Neural crest cell (in vitro differentiated cells): ENCODE measurements at regions not wholly inside any gene's neighbourhood (a gene's known extent, or its start where the extent isn't known, plus 50 kb on each side); places are given as distances from the start of the nearest gene placed in this dataset.
"Not testable (repeated sequence)": the region's sequence is repeated elsewhere in the genome, so short reads cannot be mapped to it uniquely, and the experiment has no call there.

Experiments
- DNase-seq: peaks from one replicate; pipeline ENCODE4 v3.0.0; 2021; ENCODE audit warnings: low read depth, mixed read lengths, low spot score
- H3K27ac Mint-ChIP-seq: one replicate; pipeline ENCODE4 v1.8.0; 2021; ENCODE audit warnings: mild to moderate bottlenecking, mixed read lengths; ENCODE audit not compliant: unreplicated experiment
- H3K27me3 Mint-ChIP-seq: 2 replicates; pipeline ENCODE4 v1.8.0; 2021; ENCODE audit warnings: low read depth, mild to moderate bottlenecking, mixed read lengths
- H3K36me3 Mint-ChIP-seq: 2 replicates; pipeline ENCODE4 v1.8.0; 2021; ENCODE audit warnings: low read depth, mild to moderate bottlenecking, mixed read lengths
- H3K4me1 Mint-ChIP-seq: 2 replicates; pipeline ENCODE4 v1.8.0; 2021; ENCODE audit warnings: mixed read lengths
- H3K4me3 Mint-ChIP-seq: one replicate; pipeline ENCODE4 v1.8.0; 2021; ENCODE audit warnings: mild to moderate bottlenecking, mixed read lengths
- H3K9me3 Mint-ChIP-seq: 2 replicates; pipeline ENCODE4 v1.8.0; 2021; ENCODE audit warnings: mixed read lengths
- CTCF ChIP-seq: fragments of 200-600 bp; sonication (generic); conservative IDR thresholded peaks from 2 replicates; pipeline ENCODE4 v1.5.0; 2021; ENCODE audit warnings: antibody characterized with exemption, mild to moderate bottlenecking

GRCh38 chr1:118555638-118556037, 370.6 kb upstream of the SPAG17 start:
- no peak overlapping the region for H3K4me3 Mint-ChIP-seq

GRCh38 chr1:118535901-118536300, 350.9 kb upstream of the SPAG17 start:
- Mint-ChIP-seq H3K9me3 (no peaks in the 10 kb centered on the region), H3K4me1 (no peaks in the 10 kb centered on the region), H3K27ac (no peak overlapping the region), H3K36me3 (no peaks in the 10 kb centered on the region), H3K4me3 (no peak overlapping the region), H3K27me3 (no peaks in the 10 kb centered on the region)
- no peak for TF ChIP-seq CTCF
- no peak for DNase-seq

More at GRCh38 chr1:118555638-118556037, 370.6 kb upstream of the SPAG17 start:
- TF ChIP-seq CTCF: no peak
- Mint-ChIP-seq H3K27ac (no peak overlapping the region), H3K4me1 (peaks cover 7% of the 10 kb centered on the region), H3K36me3 (peaks cover 2% of the 10 kb centered on the region), H3K27me3 (no peaks in the 10 kb centered on the region), H3K9me3 (peaks cover 9% of the 10 kb centered on the region)
- DNase-seq: no peak

GRCh38 chr1:118511922-118512321, 326.9 kb upstream of the SPAG17 start:
- H3K4me3 Mint-ChIP-seq, H3K27ac Mint-ChIP-seq, H3K27me3 Mint-ChIP-seq, DNase-seq, H3K4me1 Mint-ChIP-seq, H3K36me3 Mint-ChIP-seq: not testable (repeated sequence)
- peaks cover 10% of the 10 kb centered on the region for H3K9me3 Mint-ChIP-seq

- Mint-ChIP-seq H3K36me3 (no peaks in the 10 kb centered on the region), H3K4me3 (no peak overlapping the region), H3K4me1 (peaks cover 5% of the 10 kb centered on the region), H3K27me3 (no peaks in the 10 kb centered on the region), H3K27ac (no peak overlapping the region), H3K9me3 (no peaks in the 10 kb centered on the region)
- DNase-seq: no peak
- no peak for TF ChIP-seq CTCF
Observed at GRCh38 chr1:118504867-118505266, 319.8 kb upstream of the SPAG17 start.

GRCh38 chr1:118504221-118504644, 319.2 kb upstream of the SPAG17 start:
- H3K4me3 Mint-ChIP-seq: no peak overlapping the region
- no peaks in the 10 kb centered on the region for H3K9me3 Mint-ChIP-seq
- H3K4me1 Mint-ChIP-seq: peaks cover 5% of the 10 kb centered on the region
- no peak for TF ChIP-seq CTCF
- H3K27ac Mint-ChIP-seq: peak overlapping the region; percentile 95
- no peaks in the 10 kb centered on the region for H3K36me3 Mint-ChIP-seq
- no peaks in the 10 kb centered on the region for H3K27me3 Mint-ChIP-seq
- DNase-seq: no peak

- no peak overlapping the region for H3K27ac Mint-ChIP-seq
- no peaks in the 10 kb centered on the region for H3K9me3 Mint-ChIP-seq
- no peaks in the 10 kb centered on the region for H3K27me3 Mint-ChIP-seq
- TF ChIP-seq CTCF: no peak
- no peaks in the 10 kb centered on the region for H3K36me3 Mint-ChIP-seq
- peaks cover 5% of the 10 kb centered on the region for H3K4me1 Mint-ChIP-seq
- DNase-seq: no peak
- no peak overlapping the region for H3K4me3 Mint-ChIP-seq
Observed at GRCh38 chr1:118503752-118504151, 318.7 kb upstream of the SPAG17 start.
